Dermis microvascular lymphatic vessel endothelial cell (primary cell): ENCODE measurements at regions not wholly inside any gene's neighbourhood (a gene's known extent, or its start where the extent isn't known, plus 50 kb on each side); places are given as distances from the start of the nearest gene placed in this dataset.
"Not testable (repeated sequence)": the region's sequence is repeated elsewhere in the genome, so short reads cannot be mapped to it uniquely, and the experiment has no call there.

Source experiments
- DNase-seq, 2 donors: peaks; one replicate each; pipeline versions ENCODE4 v3.0.0 to v3.0.0-alpha.2; 2010; ENCODE audit warnings: low read depth in 2 of 2

- DNase-seq = no peak
These were observed 63.8 kb upstream of the WNT7B start for GRCh38 chr22:46040471-46041465.

- no peak for DNase-seq
These were observed 64.7 kb upstream of the WNT7B start for GRCh38 chr22:46041642-46042041.

GRCh38 chr22:46042786-46043185 lies 65.8 kb upstream of the WNT7B start:
- DNase-seq = no peak

GRCh38 chr22:46043339-46043738 lies 66.4 kb upstream of the WNT7B start:
- DNase-seq = no peak

GRCh38 chr22:46043816-46044620 lies 67.1 kb upstream of the WNT7B start:
- peak in 1 of 2 donors; percentile 25 for DNase-seq

GRCh38 chr22:46044621-46045458 lies 67.9 kb upstream of the WNT7B start:
- DNase-seq = peak in 1 of 2 donors; percentile 38

GRCh38 chr22:46045459-46046298 lies 68.7 kb upstream of the WNT7B start:
- no peak for DNase-seq

- no peak for DNase-seq
These were observed 69.3 kb upstream of the WNT7B start for GRCh38 chr22:46046299-46046685.

GRCh38 chr22:46047226-46047625 lies 70.3 kb upstream of the WNT7B start:
- DNase-seq = no peak

- no peak for DNase-seq
These were observed 71.1 kb upstream of the WNT7B start for GRCh38 chr22:46047841-46048595.

GRCh38 chr22:46048661-46049060 lies 71.7 kb upstream of the WNT7B start:
- not testable (repeated sequence) for DNase-seq

- DNase-seq = no peak
These were observed 72.9 kb upstream of the WNT7B start for GRCh38 chr22:46049726-46050450.

- DNase-seq = no peak
These were observed 73.5 kb upstream of the WNT7B start for GRCh38 chr22:46050451-46050845.

- DNase-seq = no peak
These were observed 74.1 kb upstream of the WNT7B start for GRCh38 chr22:46050916-46051614.

- DNase-seq = no peak
These were observed 74.7 kb upstream of the WNT7B start for GRCh38 chr22:46051646-46052045.

- DNase-seq = no peak
These were observed 75.4 kb upstream of the WNT7B start for GRCh38 chr22:46052331-46052771.

- DNase-seq = peak in 1 of 2 donors; percentile 30
These were observed 76.0 kb upstream of the WNT7B start for GRCh38 chr22:46052801-46053562.
